HG03558 (cell line): ENCODE measurements at regions not wholly inside any gene's neighbourhood (a gene's known extent, or its start where the extent isn't known, plus 50 kb on each side); places are given as distances from the start of the nearest gene placed in this dataset.

ENCODE experiments used
- ATAC-seq: cut with Tn5 transposase; IDR thresholded peaks from one replicate; pipeline ENCODE4 v1.9.1; 2021; ENCODE audit warnings: moderate number of reproducible peaks; ENCODE audit not compliant: unreplicated experiment; ENCODE audit errors: extremely low read depth

DNA sequence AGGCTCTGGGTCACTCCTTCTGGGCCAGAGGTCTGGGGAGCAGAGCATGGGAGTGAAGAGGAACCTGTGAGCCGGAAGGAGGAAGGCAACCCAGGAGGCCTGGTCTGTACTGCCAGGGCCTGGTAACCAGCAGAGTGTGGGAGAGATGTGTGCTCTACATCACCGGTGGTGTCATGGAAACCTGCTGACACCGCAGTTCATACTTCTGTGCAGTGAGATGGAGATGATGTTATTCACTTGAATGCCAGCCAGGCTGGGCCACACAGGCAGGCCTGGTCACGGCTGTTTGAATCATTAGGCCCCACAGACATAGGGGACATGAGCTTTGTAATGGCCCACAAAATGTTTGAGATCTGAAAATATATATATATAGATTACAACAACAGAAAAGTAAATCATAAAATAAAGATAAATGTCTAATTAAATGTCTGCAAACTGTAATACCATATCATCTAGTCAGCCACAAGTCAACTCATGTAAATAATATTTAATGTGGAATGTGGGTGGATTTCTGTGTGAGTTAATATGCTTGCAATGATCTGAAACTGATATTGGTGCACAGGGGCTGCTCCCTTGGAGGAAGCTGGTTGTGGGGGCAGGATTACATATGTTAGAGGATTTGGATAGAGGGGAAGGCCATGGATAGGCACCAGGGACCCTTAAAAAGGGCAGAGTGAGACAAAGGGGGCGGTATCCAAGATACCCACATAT, 108.5 kb upstream of the PFN2 start:
- no peak for ATAC-seq

DNA sequence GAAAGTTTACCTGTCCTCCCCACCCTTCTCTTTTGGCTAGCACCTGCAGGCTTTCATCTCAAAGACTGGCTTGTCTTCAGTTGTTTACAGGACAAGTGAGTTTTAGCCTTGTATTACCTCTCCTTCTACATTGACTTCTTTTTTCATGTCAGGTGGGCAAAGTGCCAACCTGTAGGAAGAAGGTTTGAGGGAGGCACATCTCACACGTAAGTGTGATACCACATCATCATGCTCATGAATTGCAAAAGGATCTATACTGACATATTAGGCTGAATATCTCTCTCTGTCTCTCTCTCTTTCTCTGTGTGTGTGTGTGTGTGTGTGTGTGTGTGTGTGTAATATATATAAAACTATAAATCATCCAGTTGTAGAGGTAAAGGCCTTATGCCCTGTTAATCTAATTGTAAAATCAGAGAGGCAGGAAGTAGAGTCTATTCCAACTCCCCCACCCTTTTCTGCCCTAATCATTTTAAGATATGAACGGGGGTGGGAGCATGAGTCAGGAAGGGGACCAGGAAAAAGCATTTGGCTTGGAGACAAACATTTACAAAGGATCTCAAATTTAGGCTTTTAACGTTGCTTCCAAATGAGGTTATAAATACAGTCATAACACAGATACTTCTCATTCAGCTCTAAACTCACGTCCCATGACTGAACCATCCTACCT, 107.0 kb upstream of the PFN2 start:
- no peak for ATAC-seq

DNA sequence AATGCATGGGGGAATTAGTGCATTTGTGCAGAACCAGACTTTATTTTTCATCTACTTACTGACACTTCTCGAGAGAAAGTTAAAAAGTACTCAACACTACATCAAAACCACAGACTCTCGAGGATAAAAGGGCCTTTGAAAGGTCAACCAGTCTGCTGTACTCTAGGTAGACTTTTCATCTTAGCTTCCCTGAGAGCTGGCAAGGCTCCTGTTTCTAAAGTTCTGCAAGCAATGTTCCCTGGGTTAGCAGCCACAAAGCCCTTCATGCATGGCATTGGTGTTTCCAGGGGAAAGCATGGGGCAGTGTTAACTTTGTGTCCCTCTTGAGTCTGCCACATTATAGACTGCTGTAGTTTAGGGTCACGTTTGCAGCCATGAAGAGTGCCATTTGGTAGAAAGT, 106.4 kb upstream of the PFN2 start:
- ATAC-seq: no peak

DNA sequence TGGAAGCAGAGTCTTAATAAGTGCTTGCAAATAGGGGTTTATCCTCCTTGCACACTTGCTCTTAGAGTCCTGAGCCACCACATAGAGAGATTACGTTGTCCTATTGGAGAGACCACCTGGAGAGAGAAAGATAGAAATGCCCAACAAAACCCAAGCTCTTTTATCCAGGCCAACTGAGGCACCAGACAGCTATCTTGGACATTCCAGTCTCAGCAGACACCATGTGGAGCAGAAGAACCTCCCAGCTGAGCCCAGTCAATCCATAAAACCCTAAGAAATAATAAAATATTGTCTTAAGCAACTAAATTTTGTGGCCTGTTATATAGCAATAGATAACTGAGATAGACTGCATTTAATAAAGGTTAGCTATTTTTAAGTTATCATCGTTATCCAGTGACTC, 105.7 kb upstream of the PFN2 start:
- ATAC-seq: no peak

DNA sequence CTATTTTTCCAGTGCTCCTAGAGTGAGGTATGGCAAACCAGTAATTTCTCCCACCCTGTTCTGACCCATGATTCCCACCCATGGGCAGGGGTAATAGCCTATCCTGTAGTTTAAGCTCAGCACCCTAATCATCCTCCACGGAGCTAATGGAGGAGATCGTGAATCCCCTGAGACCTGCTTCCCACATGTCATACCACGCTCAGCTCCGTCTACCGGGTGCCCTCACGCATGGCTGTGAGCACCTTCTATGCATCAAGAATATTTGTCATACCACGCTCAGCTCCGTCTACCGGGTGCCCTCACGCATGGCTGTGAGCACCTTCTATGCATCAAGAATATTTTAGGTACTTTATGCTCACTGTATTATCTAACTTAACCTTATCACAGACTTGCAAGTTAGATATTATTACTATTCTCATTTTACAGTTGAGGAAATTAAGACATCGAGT, 104.7 kb upstream of the PFN2 start:
- no peak for ATAC-seq

DNA sequence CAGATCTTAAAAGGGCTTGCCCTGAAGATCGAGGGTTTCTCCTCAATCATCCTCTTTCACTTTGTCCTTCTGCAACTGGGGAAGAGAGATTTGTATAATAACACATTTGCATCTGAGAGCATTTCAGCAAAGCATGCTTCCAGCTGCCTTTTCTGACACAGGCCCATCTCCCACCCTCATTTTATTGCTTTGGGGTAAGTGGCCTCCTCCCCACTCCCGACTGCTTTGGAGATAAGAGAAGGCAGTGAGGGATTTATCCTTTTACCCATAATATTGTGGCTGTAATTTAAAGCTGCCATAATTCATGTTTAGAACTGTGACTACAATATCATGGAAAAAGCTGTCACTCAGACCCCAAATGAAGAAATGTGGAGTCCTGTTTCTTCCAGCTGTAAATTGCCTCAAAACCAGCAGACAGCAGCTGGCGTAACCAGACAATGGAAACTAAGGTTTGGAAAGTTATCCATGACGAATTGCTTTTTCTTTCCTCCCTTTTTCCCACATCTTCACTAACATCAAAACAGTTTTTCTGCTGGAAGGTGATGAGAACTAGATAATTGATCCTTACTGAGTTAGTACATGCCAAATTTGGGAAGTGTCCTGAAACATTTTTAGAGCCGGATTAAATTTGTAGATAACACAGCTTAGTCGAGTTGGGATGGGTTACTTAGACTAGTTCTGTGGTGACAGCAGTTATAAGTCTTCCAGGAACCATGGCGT, 104.2 kb upstream of the PFN2 start:
- ATAC-seq: no peak

DNA sequence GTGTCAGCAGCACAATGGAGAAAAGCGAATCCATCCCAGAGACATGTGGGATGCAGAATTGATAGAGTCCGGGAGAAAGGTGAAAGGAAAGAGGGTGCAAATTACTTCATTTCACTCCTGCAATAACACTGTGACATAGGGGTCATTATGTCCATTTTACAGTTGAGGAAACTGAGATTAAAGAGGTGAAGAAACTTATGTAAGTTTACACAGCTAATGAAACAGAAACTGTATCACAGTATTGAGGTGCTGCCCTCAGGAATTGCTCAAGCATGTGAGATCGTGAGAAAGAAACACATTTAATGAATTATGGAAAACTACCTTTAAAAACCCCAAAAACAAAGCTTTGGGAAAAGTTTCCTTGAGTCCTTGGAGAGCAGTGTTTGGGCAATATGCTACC, 103.6 kb upstream of the PFN2 start:
- ATAC-seq: no peak

DNA sequence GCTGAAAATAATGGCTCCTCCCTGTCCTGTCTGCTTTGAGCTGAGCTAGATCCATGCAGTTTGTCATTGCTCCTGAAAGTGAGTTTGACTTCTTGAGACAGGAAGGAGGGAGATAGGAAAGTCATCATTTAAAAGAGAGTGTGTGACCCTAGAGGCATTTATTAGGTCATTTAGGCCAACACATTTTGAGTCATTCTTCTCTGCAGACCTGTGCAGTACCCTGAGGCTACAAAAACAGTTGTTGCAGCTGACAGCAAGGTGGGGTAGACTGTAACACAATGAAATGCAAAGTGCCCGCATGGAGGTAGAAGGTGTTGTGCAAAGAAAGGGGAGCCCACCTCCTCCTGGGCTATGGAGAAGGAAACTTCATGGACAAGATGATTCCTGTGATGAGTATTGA, 102.8 kb upstream of the PFN2 start:
- no peak for ATAC-seq

DNA sequence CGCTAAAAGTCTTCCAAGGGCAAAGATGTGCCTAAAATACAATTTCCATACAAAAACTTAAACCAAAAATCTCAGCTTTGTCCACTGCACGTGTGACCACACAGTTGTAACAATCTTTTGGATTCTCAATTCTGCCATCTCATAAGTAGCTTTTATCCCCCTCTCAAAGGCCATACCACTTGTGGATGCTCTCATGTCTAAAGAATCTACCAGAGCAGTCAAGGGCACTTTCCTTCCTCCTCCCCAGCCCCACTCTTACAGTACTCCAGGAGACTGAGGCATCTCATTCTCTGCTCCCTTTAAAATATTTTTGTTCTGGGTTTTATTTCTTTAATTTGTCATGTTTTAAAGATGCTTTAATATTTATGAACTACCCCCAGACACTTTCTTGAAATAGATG, 102.3 kb upstream of the PFN2 start:
- ATAC-seq: no peak

DNA sequence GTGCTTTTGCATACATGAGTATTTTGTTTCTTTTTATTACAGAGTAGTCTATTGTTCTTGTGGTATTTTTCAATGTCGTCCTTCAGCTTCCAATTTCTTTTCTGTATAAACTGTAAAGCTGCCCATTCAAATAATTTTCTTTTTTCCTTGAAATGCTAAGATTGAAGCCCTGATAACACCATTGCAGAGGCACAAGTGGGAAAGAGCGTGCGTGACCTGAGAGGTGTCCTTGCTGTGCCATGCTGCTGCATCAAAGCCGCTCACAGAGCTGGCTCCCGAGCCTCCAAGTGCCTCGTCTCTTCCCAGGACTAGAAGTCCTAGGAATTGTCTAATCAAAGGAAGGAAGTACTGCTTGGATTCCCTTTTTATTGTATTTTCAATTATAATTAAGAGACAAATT, 101.9 kb upstream of the PFN2 start:
- ATAC-seq: no peak

DNA sequence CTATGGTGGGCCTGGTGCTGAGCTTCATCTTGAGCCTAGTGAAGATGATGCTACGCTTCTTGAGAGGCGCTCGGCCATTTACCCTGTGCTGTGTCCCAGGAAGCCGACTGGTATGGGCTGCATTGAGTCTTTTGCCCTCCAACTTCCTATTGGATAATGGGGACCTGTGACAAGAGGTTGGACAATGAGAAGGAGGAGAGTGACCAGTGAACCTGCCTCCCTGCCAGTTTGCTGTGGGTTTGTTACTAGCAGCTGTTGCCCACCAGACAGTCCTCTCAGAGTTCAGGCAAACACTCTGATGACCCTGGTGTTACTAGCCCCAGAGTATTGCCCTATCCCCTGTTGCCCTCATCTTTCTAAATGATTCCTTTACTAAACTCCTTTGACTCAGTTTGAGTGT, 99.6 kb upstream of the PFN2 start:
- no peak for ATAC-seq

DNA sequence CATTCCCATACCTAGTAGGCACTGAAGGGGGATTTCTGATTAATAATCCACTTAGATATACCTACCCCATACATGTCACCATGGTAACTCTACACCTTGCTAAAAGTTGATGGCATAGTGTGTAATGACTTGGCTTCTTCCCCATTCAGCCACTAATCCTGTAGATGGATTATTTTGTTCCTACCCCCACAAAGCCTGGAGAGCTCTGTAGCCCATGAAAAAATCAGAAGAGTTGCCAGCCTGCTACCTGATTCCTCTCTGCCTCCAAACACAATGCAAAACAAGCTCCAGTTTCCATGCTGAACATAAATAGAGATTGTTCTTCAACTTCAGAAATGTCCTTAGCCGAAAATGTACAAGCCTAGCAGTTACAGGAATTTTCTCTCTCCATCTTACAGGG, 98.9 kb upstream of the PFN2 start:
- ATAC-seq: no peak

DNA sequence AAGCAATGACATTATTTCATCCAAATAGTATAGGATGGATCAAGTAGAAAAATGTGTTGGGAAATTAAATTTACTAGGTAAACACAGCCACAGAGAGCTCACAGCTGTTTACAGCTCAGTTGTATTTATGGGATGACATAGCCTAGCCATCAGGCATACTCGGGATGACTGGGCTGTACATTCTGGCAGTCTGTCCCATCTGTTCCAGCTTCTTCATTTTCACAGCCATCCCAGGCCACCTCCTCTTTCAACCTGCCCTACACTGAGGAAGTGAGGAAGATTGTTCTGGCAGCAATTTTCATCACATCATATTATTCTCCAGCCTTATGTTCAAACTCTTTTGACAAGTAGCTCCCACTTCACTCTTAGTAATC, 98.4 kb upstream of the PFN2 start:
- no peak for ATAC-seq

DNA sequence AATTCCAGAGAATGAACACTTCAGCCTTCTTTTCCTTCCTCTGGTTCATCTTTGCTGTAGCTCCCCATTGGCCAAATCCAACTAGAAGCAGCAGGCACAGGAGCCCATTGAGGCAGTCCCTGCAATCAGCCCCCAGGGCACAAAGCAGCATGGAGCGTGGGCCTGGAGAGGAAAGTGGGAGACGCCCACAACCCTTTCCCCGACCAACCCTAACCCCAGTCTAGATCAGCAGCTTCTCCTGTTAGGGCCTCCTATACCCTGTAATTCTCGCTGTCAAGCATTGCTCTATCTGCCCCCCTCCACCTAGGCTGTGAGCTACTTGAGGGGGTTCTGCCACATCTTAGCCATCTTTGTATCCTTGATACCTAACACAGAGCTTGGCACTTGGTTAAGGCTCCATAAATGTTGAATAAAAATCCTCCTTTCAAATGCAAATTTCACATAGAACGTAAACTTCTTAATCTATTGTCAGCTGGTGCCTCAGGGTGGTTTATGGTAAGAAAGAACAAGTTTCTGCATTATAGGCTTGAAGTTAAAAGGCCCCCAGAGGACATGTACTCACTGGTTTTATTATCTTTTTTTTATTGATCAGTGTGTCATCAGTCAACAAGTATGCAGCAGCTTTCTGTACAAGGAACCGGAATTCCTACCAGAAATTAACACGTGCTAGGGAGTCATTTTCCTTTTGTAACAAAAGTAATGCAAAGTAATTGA, 97.9 kb upstream of the PFN2 start:
- ATAC-seq: no peak

DNA sequence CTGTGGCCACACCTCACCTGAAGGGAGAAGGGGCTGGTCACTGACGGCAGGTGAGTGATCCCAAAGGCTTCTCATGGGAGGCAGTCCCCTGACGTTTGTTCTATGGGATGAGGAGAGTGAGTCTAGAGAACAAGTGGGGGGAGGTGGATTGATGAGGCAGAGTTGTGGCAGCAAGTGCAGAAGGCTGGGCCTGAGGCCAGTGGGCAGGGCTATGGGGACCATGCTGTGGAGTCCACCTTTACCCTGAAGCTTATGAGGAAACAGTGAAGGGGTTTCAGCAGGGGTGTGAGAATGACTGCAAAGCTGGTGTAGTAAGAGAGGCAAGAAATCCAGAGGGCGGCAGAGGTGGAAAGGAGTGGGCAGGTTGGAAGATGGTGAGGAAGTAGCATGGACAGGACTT, 96.9 kb upstream of the PFN2 start:
- ATAC-seq: no peak

DNA sequence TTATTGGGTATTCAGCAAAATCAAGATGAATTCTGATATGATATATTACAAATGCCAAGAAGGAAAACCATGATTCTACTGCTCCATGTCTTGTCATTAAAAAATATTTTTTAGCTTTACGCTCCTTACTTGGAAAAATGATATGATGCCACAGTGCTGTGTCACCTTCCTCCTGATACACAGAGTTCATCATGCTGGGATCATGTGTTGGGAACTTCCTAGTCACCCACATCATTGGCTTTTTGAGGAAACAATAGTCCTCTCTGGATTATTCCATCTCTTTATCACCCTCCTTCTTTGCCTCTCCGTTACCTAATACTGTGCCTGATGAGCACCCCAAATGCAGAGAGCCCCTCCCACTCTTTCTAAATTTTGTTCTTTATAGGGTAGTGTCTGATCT, 94.3 kb upstream of the PFN2 start:
- no peak for ATAC-seq

DNA sequence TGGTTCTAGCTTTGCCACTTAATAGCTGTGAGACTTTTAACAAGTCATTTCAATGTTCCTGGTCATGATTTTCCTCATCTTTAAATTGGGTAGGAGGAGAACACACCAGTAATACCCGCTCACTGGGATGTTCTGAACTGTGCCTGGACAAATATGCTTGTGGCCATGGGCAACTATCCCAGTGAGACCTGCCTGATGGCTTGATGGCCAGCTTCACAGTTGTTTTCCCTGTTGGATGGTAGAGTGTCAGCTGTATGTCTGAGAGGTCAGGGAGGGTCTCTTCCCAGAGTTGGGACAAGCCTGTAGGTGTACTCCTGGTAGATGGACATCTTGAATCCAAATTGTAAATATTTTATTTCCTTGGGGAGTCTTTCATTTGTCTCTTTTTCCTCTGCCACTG, 92.5 kb upstream of the PFN2 start:
- no peak for ATAC-seq

DNA sequence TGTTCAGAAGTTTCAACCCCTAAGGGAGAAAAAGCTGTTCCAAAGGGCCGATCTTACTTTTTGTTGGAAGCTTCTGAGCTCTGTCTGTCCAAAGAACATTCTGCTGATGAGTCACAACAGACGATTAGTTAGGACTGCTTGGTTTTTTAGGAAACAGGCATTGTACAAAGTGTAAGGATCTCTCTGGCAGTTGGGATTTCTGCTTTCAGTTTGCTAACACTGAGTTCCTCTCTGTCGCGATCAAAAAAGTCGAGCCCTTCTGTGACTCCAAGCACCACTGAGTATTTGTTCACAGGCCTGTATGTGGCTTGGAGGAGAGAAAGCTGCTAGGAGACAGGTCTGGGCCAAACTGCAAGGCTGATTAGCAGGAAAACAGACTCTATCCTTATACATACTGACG, 91.8 kb upstream of the PFN2 start:
- ATAC-seq: no peak

DNA sequence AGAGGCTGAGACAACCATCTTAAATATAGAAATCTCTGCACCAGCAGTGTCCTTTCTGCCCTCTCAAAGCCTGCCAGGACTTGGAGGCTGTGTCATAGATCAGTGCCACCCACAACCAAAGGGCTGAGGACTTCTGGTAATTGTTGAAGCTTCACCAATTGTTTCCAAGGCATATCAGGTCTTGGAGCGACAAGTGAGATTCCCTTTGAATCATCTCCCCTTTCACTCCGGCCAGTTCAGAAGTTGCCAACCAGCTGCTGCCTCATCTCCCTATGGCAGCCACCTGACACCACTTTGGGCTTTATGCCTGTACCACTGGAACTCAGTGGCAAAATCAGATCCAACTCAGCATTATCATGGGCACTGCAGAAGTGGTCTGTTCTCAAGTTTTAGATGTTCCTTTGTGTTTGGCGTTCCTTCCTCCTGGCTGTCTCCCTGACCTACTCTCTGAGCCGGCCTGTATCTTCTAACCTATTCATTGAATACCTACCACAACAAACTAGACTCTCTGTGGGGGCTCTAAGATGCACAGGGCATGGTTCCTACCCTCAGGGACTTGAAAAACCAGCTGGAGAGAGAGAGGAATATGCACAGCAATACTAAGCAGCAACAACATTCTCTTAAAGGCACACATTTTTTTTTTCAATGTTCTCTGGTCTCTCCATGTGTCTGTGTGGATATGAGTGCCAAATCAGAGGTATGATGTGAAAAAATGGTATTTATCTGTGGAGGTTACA, 90.8 kb upstream of the PFN2 start:
- no peak for ATAC-seq

DNA sequence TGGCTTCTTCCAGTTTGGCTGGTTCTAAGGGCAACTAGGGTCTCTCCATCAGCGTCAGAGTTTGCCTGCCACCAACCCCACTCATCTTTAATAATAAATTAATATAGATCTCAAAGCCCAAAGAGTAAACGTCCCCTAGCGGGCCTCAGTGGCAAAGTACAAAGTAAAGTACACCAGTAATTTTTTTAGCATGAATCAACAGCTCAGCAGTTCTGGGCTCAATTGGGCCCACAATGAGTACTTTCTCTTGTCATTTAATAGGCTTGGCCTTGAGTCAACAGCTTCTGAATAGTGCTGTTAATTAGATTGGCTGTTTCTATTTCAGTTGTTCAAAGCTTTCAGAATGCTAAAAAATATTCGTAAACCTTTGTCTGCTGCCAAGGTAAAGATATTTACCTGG, 89.0 kb upstream of the PFN2 start:
- no peak for ATAC-seq
